ENCODE measurements at regions not wholly inside any gene's neighbourhood (a gene's known extent, or its start where the extent isn't known, plus 50 kb on each side); places are given as distances from the start of the nearest gene placed in this dataset.
A peak's percentile ranks its signal among the peaks of the same experiment; 100 is the strongest.
"Not testable (repeated sequence)": the region's sequence is repeated elsewhere in the genome, so short reads cannot be mapped to it uniquely, and the experiment has no call there.

DNA sequence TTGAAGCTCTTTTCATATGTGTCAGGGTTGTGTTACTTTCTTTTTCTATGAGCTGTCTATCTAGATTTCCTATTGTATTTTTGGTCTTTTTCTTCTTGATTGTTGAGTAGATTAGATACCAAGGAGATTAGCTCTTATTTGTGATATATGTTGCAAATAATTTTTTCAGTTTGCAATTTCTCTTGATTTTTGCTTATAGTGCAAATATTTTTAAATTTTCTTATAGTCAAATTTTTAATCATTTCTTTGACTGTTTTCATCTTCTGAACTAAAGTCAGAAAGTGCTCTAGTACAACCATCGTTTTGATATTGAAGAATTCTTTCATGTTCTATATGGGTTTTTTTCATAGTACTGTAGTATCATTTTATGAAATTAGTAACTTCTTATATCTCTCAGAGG is 193.7 kb downstream of the OSTF1 start:
- no peak for DNase-seq (ENCODE audit: low spot score)

DNA sequence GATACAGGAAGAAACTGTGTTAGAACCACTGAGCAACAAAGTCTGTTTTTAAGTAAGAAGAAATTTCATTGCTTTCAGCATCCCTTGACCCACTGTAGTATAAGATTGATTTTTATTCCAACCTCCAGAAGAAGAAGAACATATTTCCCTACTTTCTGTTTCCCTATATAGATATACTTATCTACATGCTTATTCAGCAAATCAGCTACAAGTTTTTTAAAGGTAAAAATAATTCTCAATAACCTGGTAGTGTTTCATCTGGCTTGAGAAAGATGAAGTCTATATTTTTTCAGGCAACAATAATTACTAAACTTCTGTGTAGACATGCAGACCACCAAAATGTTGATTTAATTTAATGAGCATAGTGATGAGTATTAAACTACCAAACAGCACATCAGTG is 201.0 kb downstream of the OSTF1 start:
- DNase-seq (ENCODE audit: low spot score), result no peak

DNA sequence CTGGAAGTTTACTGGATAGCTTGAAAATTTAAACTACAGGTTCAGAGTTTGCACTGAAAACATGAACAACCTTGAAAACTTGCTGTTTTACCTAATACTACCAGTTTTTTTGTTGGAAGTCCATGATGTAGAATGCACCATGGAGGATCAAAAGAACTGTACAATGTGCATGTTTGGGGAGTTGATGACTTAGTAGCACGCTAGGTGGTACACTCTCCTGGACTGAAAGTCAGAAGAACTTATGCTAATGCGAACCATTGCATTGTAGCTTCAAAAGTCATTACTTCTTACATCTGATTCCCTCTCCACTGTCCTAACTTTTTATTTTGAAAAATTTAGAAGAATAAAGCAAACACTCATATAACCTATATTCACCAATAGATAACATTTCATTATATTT is 211.0 kb downstream of the OSTF1 start:
- no peak for DNase-seq (ENCODE audit: low spot score)

DNA sequence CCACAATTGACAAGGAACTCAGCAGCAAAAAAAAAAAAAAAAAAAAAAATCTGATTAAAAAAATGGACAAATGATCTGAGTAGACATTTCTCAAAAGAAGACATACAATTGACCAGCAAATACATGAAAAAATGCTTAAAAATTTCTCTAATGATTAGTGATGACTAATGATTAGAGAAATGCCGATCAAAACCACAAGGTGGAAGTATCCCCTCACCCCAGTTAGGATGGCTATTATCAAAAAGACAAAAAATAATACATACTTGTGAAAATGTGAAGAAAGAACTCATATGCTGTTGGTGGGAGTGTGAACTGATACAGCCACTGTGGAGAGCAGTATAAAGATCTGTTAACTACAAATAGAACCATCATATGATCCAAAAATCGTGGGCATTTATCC is 245.3 kb downstream of the OSTF1 start:
- DNase-seq (ENCODE audit: low spot score), result no peak

DNA sequence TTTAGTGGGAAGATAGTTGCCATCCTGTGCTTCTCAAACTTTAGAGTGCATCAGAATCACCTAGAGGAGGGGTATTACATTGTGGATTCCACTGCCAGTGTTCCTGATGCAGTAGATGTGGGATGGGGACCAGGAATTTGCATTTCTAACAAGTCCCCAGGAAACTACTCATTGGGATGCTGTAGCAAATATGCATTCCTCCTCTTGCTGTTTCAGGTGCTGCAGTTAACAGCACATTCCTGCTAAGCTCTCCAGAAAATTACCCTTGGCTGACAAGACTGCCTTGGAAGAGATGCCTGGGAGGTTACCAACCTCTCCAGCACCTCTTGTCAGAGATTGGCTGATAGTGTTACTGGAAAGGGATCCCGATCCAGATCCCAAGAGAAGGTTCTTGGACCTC is 270.5 kb downstream of the OSTF1 start:
- no peak for DNase-seq (ENCODE audit: low spot score)

DNA sequence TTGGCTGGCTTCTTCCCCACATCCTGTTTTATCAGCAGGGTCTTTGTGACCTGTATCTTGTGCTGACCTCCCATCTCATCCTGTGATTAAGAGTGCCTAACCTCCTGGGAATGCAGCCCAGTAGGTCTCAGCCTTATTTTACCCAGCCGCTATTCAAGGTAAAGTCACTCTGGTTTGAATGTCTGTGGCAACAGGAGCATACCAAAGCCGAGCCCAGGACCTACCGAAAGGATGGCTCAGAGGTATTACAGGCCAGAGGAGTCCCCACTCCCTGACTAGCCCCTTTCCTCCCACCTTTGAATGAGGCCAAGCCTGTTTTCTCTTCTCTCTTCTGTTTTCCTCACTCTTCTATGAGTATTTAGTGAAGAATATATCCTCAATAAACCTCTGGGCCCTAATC is 271.3 kb downstream of the OSTF1 start:
- DNase-seq (ENCODE audit: low spot score), result peak; percentile 32

DNA sequence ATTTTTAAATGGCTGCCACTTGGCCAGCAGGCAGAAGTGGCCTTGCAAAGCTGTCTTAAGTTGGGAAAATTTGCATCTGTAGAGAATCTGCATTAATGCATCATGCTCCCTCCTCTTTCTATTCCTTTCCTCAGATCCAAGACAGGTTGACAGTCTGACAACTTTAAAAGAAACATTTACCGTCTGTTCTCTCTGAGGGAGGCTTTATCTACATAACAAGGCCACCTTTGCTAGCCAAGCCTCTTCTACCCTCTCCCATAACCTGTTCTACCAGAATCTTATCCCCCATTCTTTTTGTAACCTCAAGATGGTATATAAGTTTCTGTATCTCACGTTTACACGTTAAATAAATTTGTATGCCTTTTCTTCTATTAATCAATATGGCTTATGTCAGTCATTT is 271.9 kb downstream of the OSTF1 start:
- no peak for DNase-seq (ENCODE audit: low spot score)

DNA sequence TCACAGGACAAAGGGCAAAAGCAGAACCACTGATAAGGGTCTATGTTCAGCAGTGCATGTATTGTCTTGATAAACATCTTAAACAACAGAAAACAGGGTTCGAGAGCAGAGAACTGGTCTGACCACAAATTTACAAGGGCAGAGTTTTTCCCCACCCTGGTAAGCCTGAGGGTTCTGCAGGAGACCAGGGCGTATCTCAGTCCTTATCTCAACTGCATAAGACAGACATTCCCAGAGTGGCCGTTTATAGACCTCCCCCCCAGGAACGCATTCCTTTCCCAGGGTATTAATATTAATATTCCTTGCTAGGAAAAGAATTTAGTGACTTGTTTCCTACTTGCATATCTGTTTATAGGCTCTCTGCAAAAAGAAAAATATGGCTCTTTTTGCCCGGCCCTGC is 274.1 kb downstream of the OSTF1 start:
- DNase-seq (ENCODE audit: low spot score), result not testable (repeated sequence)

DNA sequence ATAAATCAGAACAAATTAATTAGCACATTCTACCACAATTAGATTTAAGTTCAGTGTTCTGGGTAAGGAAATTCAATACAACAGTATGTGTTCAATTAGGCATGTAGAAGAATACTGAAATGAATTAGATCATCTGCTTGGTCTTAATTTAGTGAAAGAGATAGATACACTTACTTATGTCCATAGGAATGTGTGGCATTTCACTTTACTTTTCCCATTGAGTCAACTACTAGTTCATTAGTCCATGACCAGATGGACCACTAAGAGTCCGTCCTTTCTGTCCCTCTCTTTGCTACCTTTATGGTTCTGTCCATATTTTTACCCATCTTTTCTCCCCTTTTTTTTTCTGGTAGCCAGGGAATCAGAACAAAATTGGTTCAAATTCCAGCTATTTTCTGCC is 276.9 kb downstream of the OSTF1 start:
- peak; percentile 71 for DNase-seq (ENCODE audit: low spot score)

DNA sequence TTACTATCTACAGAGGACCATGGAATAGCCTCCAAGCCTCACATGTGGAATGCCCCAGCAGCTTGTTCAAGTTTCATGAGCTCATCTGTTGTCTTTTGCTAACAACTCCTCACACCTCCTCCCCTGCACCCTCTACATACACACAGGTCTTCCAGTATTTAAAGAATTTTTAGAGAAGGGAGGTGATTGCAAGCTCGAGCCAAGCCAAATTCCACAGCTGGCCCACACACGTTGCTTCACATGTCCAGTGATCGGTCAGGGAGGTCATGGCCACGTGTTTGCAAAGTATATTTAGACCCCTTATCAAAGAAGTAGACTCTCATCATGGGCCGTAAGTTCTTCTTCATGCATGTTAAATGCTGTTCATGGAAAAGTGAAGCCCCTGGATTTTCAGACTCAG is 281.7 kb downstream of the OSTF1 start:
- peak; percentile 60 for DNase-seq (ENCODE audit: low spot score)

DNA sequence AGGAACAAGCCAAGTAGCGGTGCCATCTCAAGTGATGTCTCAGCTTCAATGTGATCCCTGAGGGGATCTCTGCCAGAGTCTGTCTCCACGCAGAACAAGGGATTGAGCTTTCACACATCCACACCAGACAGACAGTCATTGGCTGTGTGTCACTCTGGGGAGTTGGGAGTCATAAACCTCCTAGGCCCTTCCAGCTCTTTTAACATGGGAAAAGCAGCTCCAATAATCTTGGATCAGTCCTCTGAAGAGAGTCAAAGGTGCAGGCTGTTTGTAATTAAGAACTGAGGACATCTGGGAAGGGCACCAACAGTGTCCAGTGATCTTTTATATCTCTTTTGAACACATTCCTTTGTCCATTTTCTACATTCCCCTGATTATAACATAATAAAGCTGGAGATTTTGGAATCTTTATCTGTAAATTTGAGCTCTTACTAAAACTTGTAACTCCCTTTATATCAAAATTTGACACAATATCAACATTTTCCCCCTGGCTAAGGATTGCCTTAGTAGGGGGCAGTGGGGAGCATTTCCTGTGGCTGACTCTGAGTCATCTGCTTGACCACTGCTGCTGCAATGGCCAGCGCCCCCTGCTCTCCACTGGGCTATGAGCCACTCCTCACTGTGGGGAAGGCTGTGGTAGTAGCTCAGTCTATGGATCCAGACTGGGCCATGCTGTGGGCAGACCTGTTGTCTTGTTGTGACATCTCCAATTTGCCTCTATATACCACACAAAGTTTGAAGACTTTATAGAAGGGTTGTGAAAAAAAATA is 284.4 kb downstream of the OSTF1 start:
- peak; percentile 47 for DNase-seq (ENCODE audit: low spot score)

DNA sequence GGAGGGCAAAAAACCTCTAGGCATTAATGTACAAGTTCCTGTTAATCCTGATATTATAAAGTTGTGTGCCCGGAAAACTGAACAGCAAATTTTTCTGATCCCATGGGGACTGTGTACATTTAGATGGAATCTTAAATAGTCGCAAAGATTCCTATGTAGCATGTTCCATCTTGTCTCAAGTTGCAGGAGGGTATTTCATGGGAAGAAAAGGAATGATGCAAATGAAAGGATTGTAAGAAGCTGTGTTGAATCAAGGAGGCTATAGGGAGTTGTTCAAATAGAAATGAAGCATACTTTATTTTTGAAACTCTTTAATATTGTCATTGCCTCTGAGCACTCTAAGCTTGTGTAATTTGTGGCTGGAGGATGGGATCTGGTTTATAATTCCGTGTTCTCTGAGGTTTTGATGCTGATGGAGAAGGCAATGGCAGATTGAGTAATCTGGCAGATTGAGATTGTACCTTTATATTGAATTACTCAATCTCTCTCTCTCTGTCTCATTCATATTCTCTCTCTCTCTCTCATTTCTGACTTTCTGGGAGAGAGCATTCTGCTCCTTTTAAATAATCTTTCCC is 288.5 kb downstream of the OSTF1 start:
- DNase-seq (ENCODE audit: low spot score), result no peak

DNA sequence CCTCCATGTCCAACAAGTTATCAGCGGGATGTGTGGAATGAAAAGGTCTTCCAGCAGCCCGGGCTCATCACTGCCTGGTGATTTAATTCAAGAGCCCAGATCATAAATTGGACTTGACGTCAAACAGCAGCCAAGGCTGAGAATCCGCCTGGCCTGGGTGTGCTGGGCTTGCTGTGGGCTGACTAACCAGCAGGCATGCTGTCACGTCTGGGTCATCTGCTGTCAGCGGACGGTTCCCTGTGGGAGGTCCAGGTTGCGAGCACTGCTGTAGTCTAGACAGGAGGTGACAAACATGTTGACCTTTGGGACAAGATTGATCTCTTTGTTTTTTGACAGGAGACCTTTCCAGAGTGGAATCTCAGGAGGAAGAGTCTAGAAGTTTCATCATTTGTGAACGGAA is 289.7 kb downstream of the OSTF1 start:
- DNase-seq (ENCODE audit: low spot score), result peak; percentile 78

DNA sequence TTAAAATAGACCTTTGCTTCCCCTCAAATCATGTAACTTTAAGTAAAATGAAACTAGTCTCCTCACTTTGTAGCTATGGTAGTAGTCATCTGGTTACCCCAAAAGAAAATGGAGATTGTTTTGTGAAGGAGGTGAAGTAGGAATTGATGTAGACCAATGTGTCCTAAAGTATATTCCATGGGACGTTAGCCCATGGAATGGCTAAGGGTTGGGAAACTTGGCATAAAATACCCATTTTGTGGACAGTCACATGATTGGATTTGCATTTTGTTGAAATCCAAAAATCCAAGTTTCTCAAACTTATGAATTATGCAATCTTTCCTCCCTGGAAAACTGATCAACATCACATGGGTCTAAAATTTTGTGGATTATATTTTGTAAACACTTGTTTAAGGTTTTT is 290.6 kb downstream of the OSTF1 start:
- no peak for DNase-seq (ENCODE audit: low spot score)

DNA sequence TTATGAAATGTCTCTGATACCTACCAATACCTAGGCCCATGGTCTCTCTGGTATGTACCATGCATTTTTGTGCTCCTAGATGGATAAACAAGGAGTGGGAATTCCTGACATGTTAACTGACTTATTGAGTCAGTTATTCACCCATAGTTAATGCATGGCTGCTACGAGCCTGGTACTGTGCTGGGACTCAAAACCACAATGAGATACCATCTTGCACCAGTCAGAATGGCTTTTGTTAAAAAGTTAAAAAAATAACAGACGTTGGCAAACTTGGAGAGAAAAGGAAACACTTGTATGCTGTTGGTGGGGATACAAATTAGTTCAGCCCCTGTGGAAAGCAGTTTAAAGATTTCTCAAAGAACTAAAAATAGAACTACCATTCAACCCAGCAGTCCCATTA is 293.8 kb downstream of the OSTF1 start:
- peak; percentile 89 for DNase-seq (ENCODE audit: low spot score)

DNA sequence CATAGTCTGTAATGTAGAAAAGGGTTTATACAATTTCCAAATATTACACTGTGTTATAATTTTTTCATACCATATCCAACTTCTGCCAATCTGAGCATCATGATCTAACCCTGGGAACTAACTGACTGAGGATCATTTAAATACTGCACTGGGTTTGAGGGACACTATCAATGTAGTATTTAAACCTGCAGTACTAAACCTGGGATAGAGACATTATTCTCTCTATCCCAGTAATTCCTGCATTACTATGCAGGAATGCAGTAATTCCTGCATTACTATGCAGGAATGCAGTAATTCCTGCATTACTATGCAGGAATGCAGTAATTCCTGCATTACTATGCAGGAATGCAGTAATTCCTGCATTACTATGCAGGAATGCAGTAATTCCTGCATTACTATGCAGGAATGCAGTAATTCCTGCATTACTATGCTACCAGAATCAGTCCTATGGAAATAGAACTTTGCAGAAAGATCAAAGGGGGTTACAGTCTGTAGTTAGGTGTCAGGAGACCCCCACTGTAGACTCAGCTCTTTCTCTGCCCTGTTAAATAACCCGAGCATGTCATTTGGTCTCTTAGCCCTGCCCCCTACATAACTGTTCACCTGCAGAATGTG is 295.2 kb downstream of the OSTF1 start:
- peak; percentile 50 for DNase-seq (ENCODE audit: low spot score)

DNA sequence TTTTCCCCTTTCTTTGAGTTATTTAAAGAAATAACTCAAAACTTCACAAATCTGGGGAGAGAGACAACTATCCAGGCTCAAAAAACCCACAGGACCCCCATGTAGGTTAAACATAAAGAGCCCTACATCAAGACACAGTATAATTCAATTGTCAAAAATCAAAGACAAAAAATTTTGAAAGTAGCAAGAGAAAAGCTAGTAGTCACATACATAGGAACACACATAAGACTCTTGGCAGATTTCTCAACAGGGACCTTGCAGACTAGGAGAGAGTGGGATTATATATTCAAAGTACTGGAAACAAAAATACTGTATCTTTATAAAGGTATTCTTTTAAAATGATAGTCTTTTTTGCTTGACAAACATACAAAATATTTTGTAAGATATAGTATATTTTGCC is 296.9 kb downstream of the OSTF1 start:
- DNase-seq (ENCODE audit: low spot score), result no peak

DNA sequence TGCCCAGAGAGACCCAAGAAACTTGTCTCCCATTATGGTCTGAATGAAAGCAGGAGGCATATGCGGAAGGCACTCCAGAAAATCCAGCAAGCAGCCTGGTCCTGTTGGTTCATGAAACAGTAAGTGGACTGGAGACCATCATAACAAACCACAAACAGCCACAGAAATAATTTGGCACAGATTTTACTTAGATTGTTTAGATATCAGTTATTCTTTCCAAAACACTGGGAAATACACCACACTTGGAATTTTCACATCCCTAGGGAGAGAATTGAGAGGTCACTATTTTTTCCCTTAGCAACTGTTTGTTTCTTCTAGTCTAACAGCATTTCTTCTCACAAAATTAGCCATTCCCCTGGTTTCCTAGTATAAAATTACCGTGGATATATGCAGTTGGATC is 300.8 kb downstream of the OSTF1 start:
- DNase-seq (ENCODE audit: low spot score), result no peak

DNA sequence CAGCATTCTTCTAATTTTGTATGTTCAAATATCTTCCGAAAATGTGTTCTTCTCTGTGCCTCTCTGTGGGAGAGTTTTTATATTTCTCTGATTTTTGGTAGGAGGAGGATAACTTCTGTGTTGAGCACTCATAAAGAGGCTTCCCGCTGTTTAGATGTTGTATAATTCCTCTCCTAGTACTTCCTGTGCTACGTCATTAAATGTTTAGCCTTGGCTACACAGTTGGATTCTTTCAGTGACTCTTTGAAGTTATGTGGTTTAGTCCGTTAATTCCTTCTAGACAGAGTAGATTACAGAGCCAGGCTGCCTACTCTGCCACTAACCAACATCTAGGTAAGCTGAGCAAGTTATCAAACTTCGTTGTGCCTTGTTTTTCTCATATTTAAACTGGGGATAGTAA is 302.6 kb downstream of the OSTF1 start:
- no peak for DNase-seq (ENCODE audit: low spot score)

DNA sequence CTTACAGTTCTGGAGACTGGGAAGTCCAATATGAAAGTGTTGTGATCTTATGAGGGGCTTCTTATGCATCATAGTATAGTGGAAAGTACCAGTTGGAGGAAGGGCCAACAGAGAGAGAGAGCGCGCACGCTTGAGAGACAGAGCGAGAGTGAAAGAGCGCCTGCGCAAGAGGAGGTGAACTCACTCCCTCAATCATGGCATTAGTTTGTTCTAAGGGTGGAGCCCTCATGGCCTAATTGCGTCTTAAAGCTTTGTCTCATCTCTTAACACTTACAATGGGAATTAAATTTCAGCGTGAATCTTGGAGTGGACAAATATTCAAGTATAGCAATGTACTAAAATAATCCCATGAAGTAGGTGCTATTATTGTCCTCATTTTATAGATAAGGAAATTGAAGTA is 303.2 kb downstream of the OSTF1 start:
- DNase-seq (ENCODE audit: low spot score), result no peak

DNA sequence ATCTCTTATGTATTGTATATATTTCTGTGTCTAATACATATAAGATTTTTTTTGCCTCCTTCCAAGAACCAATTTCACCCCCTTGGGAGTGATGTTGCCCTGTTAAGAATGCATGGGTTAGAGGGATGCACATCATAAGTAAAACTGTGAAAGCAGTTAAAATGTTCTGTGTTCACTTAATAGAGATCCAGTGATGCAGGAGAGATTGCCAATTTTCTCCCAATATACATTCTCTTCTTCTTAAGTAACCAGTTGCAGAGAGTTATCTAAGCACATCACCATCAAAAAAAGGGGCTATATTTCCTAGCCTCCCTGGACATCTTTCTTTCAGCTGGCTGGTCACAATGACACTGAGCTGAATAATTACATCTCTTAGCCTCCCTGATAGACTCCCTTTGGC is 307.0 kb downstream of the OSTF1 start:
- no peak for DNase-seq (ENCODE audit: low spot score)

DNA sequence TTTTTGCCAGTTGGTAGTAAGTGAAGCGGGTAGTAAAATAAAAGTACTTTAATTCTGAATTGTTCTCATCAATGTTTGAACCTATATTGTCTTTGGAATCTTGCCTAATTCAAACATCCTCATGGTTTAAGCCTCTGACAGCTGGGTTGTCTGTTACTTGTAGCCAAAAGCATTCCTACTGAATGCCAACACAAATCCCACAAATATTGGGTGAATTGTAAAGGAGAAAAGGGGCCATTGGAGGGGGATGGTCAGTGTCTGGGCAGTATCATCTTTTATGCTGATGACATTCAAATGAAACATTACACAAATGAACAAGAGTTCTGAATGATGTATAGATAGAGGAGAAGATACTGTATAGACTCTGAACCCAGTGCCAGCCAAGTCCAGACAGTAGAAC is 309.5 kb downstream of the OSTF1 start:
- no peak for DNase-seq (ENCODE audit: low spot score)

DNA sequence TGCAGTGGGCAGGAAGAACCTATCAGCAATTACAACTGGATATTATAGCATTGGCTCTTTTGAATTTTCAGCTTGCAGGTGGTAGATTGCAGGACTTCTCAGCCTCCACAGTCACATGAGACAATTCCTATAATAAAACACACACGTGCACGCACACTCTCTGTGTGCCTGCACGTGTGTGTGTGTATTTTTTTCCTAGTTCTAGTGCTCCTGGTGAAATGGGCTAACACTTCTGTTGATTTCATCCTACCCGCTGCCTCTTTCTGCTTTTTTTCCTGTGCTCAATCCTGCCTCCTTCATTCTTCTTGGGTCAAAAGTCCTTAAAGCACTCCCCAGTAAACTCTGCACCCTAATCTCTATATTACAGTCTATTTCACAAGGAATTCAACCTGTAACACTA is 320.1 kb downstream of the OSTF1 start:
- DNase-seq (ENCODE audit: low spot score), result no peak

DNA sequence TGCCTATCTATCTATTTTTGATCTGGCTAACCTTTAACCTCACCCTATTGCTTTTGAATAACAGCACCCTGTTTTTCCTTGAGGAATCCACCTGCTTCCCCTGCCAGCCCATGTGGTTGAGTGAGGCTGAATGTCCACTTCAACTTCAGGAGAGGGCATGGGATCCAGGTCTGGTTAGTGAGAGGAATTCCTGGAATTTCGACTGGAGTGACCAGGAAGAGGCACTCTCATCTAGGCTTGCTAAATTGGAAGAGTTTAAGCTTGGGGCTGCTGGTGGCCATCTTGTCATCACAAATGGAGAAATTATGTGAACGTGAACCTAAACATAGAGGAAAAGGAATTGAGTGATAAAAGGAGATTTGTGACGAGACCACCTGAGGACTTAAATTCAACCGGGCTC is 322.1 kb downstream of the OSTF1 start:
- DNase-seq (ENCODE audit: low spot score), result no peak
